ENCODE measurements at regions not wholly inside any gene's neighbourhood (a gene's known extent, or its start where the extent isn't known, plus 50 kb on each side); places are given as distances from the start of the nearest gene placed in this dataset.

DNA sequence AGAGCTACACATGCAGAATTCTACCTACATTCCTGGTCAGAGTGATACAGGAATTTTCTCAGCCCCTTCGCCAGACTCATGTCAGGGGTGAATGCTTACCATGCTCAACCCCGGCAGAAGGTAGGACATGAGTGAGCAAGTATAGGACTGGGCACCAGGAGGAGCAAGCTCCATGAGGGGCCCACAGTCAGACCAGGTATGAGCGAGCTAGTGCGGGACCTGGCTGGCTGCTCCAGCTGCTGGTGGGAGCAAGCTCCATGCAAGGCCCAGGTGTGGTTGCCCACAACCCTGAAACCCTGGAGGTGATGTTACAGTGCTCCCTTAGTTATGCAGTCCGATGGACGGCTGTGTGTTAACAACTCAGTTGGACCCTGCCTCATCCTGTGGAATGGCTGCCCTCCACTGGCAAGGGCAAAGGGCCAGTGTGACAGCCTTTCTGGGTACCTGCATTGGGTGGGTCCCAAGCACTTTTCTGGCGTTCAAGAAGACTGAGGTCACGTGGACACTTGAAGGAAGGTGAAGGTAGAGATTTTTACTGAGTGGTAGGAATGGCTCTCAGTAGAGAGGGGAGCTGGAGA lies 503.5 kb upstream of the CITED2 start:
- H3K36me3 ChIP-seq (ENCODE audit: control insufficient read depth, insufficient read depth, low read length) = no peaks in the 10 kb centered on the region
- no peak overlapping the region for H3K4me3 ChIP-seq (ENCODE audit: low read length)
- H3K27me3 ChIP-seq (ENCODE audit: control insufficient read depth, insufficient read depth, low read length) = no peaks in the 10 kb centered on the region
- H3K27ac ChIP-seq (ENCODE audit: low read length) = no peak overlapping the region
- no peaks in the 10 kb centered on the region for H3K9me3 ChIP-seq (ENCODE audit: control insufficient read depth, low read depth, low read length)
- no CpG with 5 or more reads among the region's 8 CpGs for WGBS (ENCODE audit: insufficient coverage, low lambda C conversion rate)
- DNase-seq = no peak
- peaks cover 5% of the 10 kb centered on the region for H3K4me1 ChIP-seq (ENCODE audit: control insufficient read depth, insufficient read depth, low read length)

- DNase-seq = peak; percentile 78 to 91
- H3K4me1 ChIP-seq (ENCODE audit: control insufficient read depth, insufficient read depth, low read length) = peaks cover 14% of the 10 kb centered on the region
- H3K36me3 ChIP-seq (ENCODE audit: control insufficient read depth, insufficient read depth, low read length) = no peaks in the 10 kb centered on the region
- H3K27me3 ChIP-seq (ENCODE audit: control insufficient read depth, insufficient read depth, low read length) = no peaks in the 10 kb centered on the region
- H3K27ac ChIP-seq (ENCODE audit: low read length) = peak overlapping the region; percentile 63
- WGBS (ENCODE audit: insufficient coverage, low lambda C conversion rate) = 20% methylated on average over 1 of the region's 2 CpGs
- no peak overlapping the region for H3K4me3 ChIP-seq (ENCODE audit: low read length)
- no peaks in the 10 kb centered on the region for H3K9me3 ChIP-seq (ENCODE audit: control insufficient read depth, low read depth, low read length)
These were observed 498.2 kb upstream of the CITED2 start for GRCh38 chr6:139872665-139873064.

DNA sequence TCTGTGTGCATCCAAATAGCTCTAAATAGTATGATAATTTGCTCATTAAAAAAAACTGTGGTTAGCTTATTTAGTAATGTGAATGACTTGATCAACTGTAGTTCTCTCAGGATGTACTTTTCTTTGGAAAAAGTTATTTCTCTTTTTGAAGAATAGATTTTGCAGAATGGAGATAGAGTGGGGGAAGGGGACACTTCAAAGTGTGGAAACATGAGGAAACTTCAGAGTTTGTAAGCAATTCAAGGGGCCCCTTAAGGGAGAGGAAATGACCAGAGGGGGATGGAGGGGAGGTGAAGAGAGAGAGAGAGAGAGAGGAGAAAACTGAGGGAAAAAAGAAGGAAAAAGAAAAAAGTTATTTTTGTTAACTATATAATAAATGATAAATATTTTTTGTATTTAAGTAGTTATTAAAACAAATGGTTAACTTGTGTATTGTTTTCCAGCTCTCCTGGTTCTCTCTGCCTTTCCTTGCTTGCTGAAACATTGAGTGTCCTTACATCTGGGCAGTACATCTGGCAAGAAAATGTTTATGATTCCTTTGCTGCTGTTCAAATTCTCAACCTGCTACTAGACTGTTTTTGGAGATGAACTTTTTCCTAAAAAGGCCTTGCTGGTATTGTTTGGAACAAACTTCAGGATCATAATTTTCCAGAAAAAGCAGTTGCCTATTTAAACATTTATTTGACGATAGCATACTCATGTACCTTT lies 497.5 kb upstream of the CITED2 start:
- no peaks in the 10 kb centered on the region for H3K36me3 ChIP-seq (ENCODE audit: control insufficient read depth, insufficient read depth, low read length)
- H3K27ac ChIP-seq (ENCODE audit: low read length) = peak overlapping the region; percentile 63
- WGBS (ENCODE audit: insufficient coverage, low lambda C conversion rate) = 17% methylated on average over 1 of the region's 1 CpG
- no peak for DNase-seq
- H3K9me3 ChIP-seq (ENCODE audit: control insufficient read depth, low read depth, low read length) = no peaks in the 10 kb centered on the region
- H3K27me3 ChIP-seq (ENCODE audit: control insufficient read depth, insufficient read depth, low read length) = no peaks in the 10 kb centered on the region
- H3K4me3 ChIP-seq (ENCODE audit: low read length) = no peak overlapping the region
- H3K4me1 ChIP-seq (ENCODE audit: control insufficient read depth, insufficient read depth, low read length) = peaks cover 14% of the 10 kb centered on the region

DNA sequence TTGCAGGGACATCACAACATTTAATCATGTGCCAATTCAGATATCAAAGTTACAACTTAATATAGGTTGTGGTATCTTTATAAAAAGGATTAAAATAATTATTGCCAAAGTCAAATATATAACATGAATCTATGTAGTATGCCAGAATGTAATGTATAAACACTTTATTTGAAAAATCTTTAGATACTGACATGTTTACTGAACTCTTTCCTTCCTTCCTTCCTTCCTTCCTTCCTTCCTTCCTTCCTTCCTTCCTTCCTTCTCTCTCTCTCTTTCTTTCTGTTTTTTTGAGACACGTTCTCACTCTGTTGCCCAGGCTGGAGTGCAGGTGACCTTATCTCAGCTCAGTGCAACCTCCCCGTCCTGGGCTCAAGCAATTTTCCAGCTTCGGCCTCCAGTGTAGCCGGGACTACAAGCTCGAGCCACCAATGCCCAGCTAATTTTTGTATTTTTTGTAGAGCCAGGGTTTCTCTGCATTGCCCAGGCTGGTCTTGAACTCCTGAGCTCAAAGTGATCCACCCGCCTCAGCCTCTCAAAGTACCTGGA lies 496.8 kb upstream of the CITED2 start:
- no peaks in the 10 kb centered on the region for H3K36me3 ChIP-seq (ENCODE audit: control insufficient read depth, insufficient read depth, low read length)
- DNase-seq = no peak
- no CpG with 5 or more reads among the region's 6 CpGs for WGBS (ENCODE audit: insufficient coverage, low lambda C conversion rate)
- no peaks in the 10 kb centered on the region for H3K27me3 ChIP-seq (ENCODE audit: control insufficient read depth, insufficient read depth, low read length)
- no peaks in the 10 kb centered on the region for H3K9me3 ChIP-seq (ENCODE audit: control insufficient read depth, low read depth, low read length)
- peaks cover 14% of the 10 kb centered on the region for H3K4me1 ChIP-seq (ENCODE audit: control insufficient read depth, insufficient read depth, low read length)
- H3K4me3 ChIP-seq (ENCODE audit: low read length) = no peak overlapping the region
- H3K27ac ChIP-seq (ENCODE audit: low read length) = peak overlapping the region; percentile 63

- WGBS (ENCODE audit: insufficient coverage, low lambda C conversion rate) = 64% methylated on average over 2 of the region's 2 CpGs
These were observed 494.1 kb upstream of the CITED2 start for GRCh38 chr6:139868576-139868975.

GRCh38 chr6:139863964-139864363 lies 489.5 kb upstream of the CITED2 start:
- H3K27ac ChIP-seq (ENCODE audit: low read length) = peak overlapping the region; percentile 7
- H3K9me3 ChIP-seq (ENCODE audit: control insufficient read depth, low read depth, low read length) = no peaks in the 10 kb centered on the region
- no peak for DNase-seq
- H3K4me1 ChIP-seq (ENCODE audit: control insufficient read depth, insufficient read depth, low read length) = no peaks in the 10 kb centered on the region
- 100% methylated on average over 1 of the region's 1 CpG for WGBS (ENCODE audit: insufficient coverage, low lambda C conversion rate)
- H3K4me3 ChIP-seq (ENCODE audit: low read length) = no peak overlapping the region
- no peaks in the 10 kb centered on the region for H3K36me3 ChIP-seq (ENCODE audit: control insufficient read depth, insufficient read depth, low read length)
- H3K27me3 ChIP-seq (ENCODE audit: control insufficient read depth, insufficient read depth, low read length) = no peaks in the 10 kb centered on the region

More at GRCh38 chr6:139868576-139868975, 494.1 kb upstream of the CITED2 start:
- Histone ChIP-seq H3K36me3 (ENCODE audit: control insufficient read depth, insufficient read depth, low read length) (no peaks in the 10 kb centered on the region), H3K4me3 (ENCODE audit: low read length) (no peak overlapping the region), H3K27me3 (ENCODE audit: control insufficient read depth, insufficient read depth, low read length) (no peaks in the 10 kb centered on the region), H3K27ac (ENCODE audit: low read length) (no peak overlapping the region), H3K9me3 (ENCODE audit: control insufficient read depth, low read depth, low read length) (no peaks in the 10 kb centered on the region), H3K4me1 (ENCODE audit: control insufficient read depth, insufficient read depth, low read length) (peaks cover 14% of the 10 kb centered on the region)
- no peak for DNase-seq

- H3K9me3 ChIP-seq (ENCODE audit: control insufficient read depth, low read depth, low read length) = no peaks in the 10 kb centered on the region
- no peaks in the 10 kb centered on the region for H3K27me3 ChIP-seq (ENCODE audit: control insufficient read depth, insufficient read depth, low read length)
- no peaks in the 10 kb centered on the region for H3K36me3 ChIP-seq (ENCODE audit: control insufficient read depth, insufficient read depth, low read length)
- H3K4me3 ChIP-seq (ENCODE audit: low read length) = no peak overlapping the region
- peaks cover 2% of the 10 kb centered on the region for H3K4me1 ChIP-seq (ENCODE audit: control insufficient read depth, insufficient read depth, low read length)
- DNase-seq = no peak
- H3K27ac ChIP-seq (ENCODE audit: low read length) = no peak overlapping the region
- 80% methylated on average over 1 of the region's 1 CpG for WGBS (ENCODE audit: insufficient coverage, low lambda C conversion rate)
These were observed 488.9 kb upstream of the CITED2 start for GRCh38 chr6:139863346-139863745.

DNA sequence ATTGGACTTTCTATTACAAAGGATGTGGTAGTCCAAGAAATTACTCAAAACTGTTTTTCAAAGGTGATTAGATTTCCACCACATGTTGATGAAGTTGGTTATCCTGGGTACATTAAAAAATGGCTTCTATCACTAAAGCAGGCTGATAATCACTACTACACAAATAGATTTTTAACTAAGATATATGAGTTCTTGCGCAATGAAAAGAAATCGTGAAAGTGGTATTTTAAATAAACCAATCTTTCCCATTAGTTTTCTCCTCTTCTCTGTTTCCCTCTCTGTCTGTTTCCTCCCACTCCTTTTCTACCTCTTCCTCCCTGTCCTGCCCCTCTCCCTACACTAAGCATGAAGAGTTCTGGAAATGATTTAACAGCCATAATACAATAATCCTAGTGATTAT lies 487.9 kb upstream of the CITED2 start:
- H3K9me3 ChIP-seq (ENCODE audit: control insufficient read depth, low read depth, low read length) = no peaks in the 10 kb centered on the region
- H3K4me3 ChIP-seq (ENCODE audit: low read length) = no peak overlapping the region
- WGBS (ENCODE audit: insufficient coverage, low lambda C conversion rate) = 100% methylated on average over 1 of the region's 2 CpGs
- no peaks in the 10 kb centered on the region for H3K36me3 ChIP-seq (ENCODE audit: control insufficient read depth, insufficient read depth, low read length)
- H3K27me3 ChIP-seq (ENCODE audit: control insufficient read depth, insufficient read depth, low read length) = no peaks in the 10 kb centered on the region
- no peak overlapping the region for H3K27ac ChIP-seq (ENCODE audit: low read length)
- DNase-seq = no peak
- peaks cover 5% of the 10 kb centered on the region for H3K4me1 ChIP-seq (ENCODE audit: control insufficient read depth, insufficient read depth, low read length)

DNA sequence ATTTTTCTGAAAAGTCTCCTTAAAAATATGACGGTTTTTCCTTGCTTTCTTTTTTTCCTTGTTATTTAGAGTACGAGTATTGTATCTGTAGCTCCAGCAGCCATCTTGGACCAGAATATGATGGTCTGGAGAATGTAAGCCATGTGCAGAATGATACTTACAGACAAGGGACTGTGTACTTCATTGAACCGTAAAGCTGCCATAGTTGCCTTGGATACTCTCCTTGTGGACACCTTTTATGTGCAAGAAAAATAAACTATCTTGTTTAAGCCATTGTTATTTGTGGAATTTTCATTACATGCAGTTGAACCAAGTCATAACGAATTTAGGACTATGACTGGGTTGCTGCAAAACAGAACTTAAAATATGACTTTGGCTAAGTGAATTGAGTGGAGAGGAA lies 485.8 kb upstream of the CITED2 start:
- H3K27me3 ChIP-seq (ENCODE audit: control insufficient read depth, insufficient read depth, low read length) = no peaks in the 10 kb centered on the region
- no peak overlapping the region for H3K27ac ChIP-seq (ENCODE audit: low read length)
- WGBS (ENCODE audit: insufficient coverage, low lambda C conversion rate) = 83% methylated on average over 1 of the region's 4 CpGs
- no peak overlapping the region for H3K4me3 ChIP-seq (ENCODE audit: low read length)
- no peaks in the 10 kb centered on the region for H3K9me3 ChIP-seq (ENCODE audit: control insufficient read depth, low read depth, low read length)
- H3K4me1 ChIP-seq (ENCODE audit: control insufficient read depth, insufficient read depth, low read length) = peaks cover 15% of the 10 kb centered on the region
- no peaks in the 10 kb centered on the region for H3K36me3 ChIP-seq (ENCODE audit: control insufficient read depth, insufficient read depth, low read length)
- no peak for DNase-seq

- H3K36me3 ChIP-seq (ENCODE audit: control insufficient read depth, insufficient read depth, low read length) = no peaks in the 10 kb centered on the region
- peak in 1 of 2 donors; percentile 60 for DNase-seq
- no CpG with 5 or more reads among the region's 2 CpGs for WGBS (ENCODE audit: insufficient coverage, low lambda C conversion rate)
- H3K9me3 ChIP-seq (ENCODE audit: control insufficient read depth, low read depth, low read length) = no peaks in the 10 kb centered on the region
- H3K27ac ChIP-seq (ENCODE audit: low read length) = no peak overlapping the region
- H3K27me3 ChIP-seq (ENCODE audit: control insufficient read depth, insufficient read depth, low read length) = no peaks in the 10 kb centered on the region
- H3K4me3 ChIP-seq (ENCODE audit: low read length) = no peak overlapping the region
- H3K4me1 ChIP-seq (ENCODE audit: control insufficient read depth, insufficient read depth, low read length) = peaks cover 28% of the 10 kb centered on the region
These were observed 484.0 kb upstream of the CITED2 start for GRCh38 chr6:139858429-139858828.

Measured in large intestine (tissue), 3 donors.